Fibroblast of pulmonary artery (primary cell): ENCODE measurements at regions not wholly inside any gene's neighbourhood (a gene's known extent, or its start where the extent isn't known, plus 50 kb on each side); places are given as distances from the start of the nearest gene placed in this dataset.

Experiments
- DNase-seq: peaks from one replicate; pipeline ENCODE4 v3.0.0-alpha.2; 2010; ENCODE audit warnings: low read depth
- H3K4me3 ChIP-seq: replicated peaks from 2 replicates; pipeline ENCODE4 v1.5.1; 2011; ENCODE audit warnings: low read depth, mild to moderate bottlenecking, control low read depth, low read length, moderate library complexity
- CTCF ChIP-seq: IDR thresholded peaks from 2 replicates; pipeline ENCODE4 v1.5.1; 2011; ENCODE audit warnings: mild to moderate bottlenecking, control low read depth, low read length, inconsistent platforms; ENCODE audit errors: missing control alignments

GRCh38 chr4:128468123-128468989, 180.7 kb upstream of the PGRMC2 start:
- peak; percentile 97 for DNase-seq
- no peak for TF ChIP-seq CTCF
- H3K4me3 ChIP-seq, result no peak overlapping the region

GRCh38 chr4:128465523-128465922, 177.9 kb upstream of the PGRMC2 start:
- no peak for TF ChIP-seq CTCF
- DNase-seq, result no peak
- no peak overlapping the region for H3K4me3 ChIP-seq

- TF ChIP-seq CTCF, result no peak
- DNase-seq, result no peak
- H3K4me3 ChIP-seq, result no peak overlapping the region
Measured at GRCh38 chr4:128463006-128463405, 175.4 kb upstream of the PGRMC2 start.

GRCh38 chr4:128462103-128462783, 174.6 kb upstream of the PGRMC2 start:
- no peak for DNase-seq
- TF ChIP-seq CTCF, result no peak
- no peak overlapping the region for H3K4me3 ChIP-seq

GRCh38 chr4:128461291-128462102, 173.9 kb upstream of the PGRMC2 start:
- DNase-seq, result peak; percentile 87
- no peak for TF ChIP-seq CTCF
- no peak overlapping the region for H3K4me3 ChIP-seq

- DNase-seq, result no peak
- no peak for TF ChIP-seq CTCF
- H3K4me3 ChIP-seq, result no peak overlapping the region
Measured at GRCh38 chr4:128459547-128459946, 171.9 kb upstream of the PGRMC2 start.
